GM12891 (cell line): ENCODE measurements at regions not wholly inside any gene's neighbourhood (a gene's known extent, or its start where the extent isn't known, plus 50 kb on each side); places are given as distances from the start of the nearest gene placed in this dataset.
"Not testable (repeated sequence)": the region's sequence is repeated elsewhere in the genome, so short reads cannot be mapped to it uniquely, and the experiment has no call there.

Source experiments
- DNase-seq: peaks from one replicate; pipeline ENCODE4 v3.0.0; 2011; ENCODE audit warnings: low spot score; ENCODE audit not compliant: insufficient read length
- FAIRE-seq: peaks from 2 replicates; lab custom pipeline; 2011; peaks lifted over from hg19 to GRCh38; lab: Jason Lieb, UNC
- PAX5 ChIP-seq: IDR thresholded peaks from 2 replicates; pipeline ENCODE4 v1.6.1; 2011; ENCODE audit warnings: low read length, moderate library complexity, mild to moderate bottlenecking; ENCODE audit not compliant: insufficient read depth, severe bottlenecking
- POLR2A ChIP-seq: IDR thresholded peaks from 2 replicates; pipeline ENCODE4 v1.6.1; 2011; ENCODE audit warnings: low read depth, low read length, control low read depth
- POLR2AphosphoS5 ChIP-seq: IDR thresholded peaks from 2 replicates; pipeline ENCODE4 v1.6.1; 2011; ENCODE audit warnings: low read depth, low read length, control low read depth
- POU2F2 ChIP-seq: IDR thresholded peaks from 2 replicates; pipeline ENCODE4 v1.6.1; 2011; ENCODE audit warnings: low read depth, mild to moderate bottlenecking, control low read depth, low read length, moderate library complexity
- SPI1 ChIP-seq: IDR thresholded peaks from 2 replicates; pipeline ENCODE4 v1.6.1; 2011; ENCODE audit warnings: low read depth, low read length, control low read depth
- TAF1 ChIP-seq: IDR thresholded peaks from 2 replicates; pipeline ENCODE4 v1.6.1; 2011; ENCODE audit warnings: low read depth, low read length, control low read depth

DNA sequence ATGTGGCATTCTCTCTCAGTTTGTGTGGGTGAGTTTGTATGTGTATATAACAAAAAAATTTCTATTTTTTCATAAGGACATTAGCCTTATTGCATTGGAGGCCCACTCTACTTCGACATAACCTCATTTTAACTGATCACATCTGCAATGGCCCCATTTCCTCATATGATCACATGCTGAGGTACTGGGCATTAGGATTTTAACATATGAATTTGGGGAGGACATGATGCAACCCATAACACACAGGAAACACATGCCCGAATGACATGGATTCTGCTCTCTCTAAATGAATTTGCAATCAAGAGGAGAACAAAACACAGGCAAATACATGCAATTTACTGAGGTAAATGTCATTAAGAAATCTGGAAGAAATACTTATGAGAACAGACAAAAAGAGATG is 92.1 kb upstream of the COX7C start:
- no peak for TF ChIP-seq POLR2A
- FAIRE-seq, result no peak
- DNase-seq, result no peak

DNA sequence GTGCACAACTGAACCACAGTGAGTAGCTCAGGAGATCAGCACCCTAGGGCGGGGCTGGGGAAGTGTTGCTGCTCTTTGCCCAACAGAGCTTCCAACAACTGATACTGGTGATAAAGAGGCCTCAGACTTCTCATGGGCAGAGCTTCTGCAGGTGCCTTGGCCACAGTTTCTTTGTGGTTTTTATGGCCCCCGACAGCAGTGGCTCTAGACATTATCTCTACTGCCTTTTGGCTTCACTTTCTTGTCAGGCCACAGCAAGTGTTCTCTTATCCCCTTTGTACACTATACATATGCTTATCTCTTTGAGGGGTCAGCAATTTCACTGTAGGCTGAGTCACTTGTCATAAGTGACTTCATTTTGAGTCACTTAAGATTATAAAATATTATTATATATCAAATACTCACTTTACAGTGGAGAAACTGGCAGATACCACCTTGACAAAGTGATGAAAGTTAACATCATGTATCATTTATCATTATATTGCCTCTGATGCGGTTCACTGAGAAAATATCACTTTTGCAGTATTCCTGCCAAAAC is 90.9 kb upstream of the COX7C start:
- TF ChIP-seq POLR2AphosphoS5 (no peak), POU2F2 (no peak), PAX5 (no peak)
- DNase-seq, result no peak
- no peak for FAIRE-seq

DNA sequence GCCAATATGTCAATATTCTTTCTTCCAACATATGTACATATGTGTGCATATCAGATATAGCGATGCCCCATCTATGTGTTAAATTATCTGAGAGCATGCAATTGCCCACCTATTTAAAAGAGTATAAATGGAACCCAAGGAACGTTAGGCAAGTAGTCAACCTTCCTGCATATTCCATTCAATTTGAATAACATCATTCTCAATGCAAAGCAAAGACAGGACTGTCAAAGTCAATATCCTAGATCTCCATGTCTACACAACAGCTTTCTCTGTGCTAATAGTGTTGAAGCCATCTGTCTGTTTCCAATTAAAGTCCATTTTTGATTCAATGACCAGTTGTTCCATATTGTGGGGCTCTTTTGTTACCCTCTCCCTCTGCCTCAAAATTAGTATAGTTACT is 85.3 kb upstream of the COX7C start:
- no peak for FAIRE-seq
- no peak for TF ChIP-seq POLR2AphosphoS5
- no peak for TF ChIP-seq PAX5
- DNase-seq, result no peak

DNA sequence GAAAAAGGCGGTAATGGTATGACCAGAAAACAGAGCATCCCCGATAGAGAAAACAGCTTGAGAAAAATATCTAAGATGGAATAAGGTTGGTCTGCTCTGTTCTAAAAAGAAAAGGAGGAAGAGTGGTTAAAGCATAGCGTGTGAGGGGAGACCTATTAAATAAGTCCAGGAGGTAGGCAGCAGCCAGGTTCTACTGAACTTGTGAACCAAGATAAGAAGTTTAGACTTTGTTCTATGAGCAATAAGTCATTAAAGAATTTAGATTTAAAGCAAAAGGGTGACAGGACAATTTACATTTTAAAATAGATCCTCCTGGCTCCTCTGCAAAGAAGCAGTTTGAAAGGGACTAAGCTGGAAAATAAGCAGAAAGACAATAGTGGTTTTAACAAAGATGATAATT is 81.3 kb upstream of the COX7C start:
- no peak for TF ChIP-seq POLR2AphosphoS5
- TF ChIP-seq POLR2A, result no peak
- TF ChIP-seq SPI1, result no peak
- no peak for TF ChIP-seq TAF1
- no peak for TF ChIP-seq POU2F2
- no peak for TF ChIP-seq PAX5
- FAIRE-seq, result no peak
- no peak for DNase-seq

DNA sequence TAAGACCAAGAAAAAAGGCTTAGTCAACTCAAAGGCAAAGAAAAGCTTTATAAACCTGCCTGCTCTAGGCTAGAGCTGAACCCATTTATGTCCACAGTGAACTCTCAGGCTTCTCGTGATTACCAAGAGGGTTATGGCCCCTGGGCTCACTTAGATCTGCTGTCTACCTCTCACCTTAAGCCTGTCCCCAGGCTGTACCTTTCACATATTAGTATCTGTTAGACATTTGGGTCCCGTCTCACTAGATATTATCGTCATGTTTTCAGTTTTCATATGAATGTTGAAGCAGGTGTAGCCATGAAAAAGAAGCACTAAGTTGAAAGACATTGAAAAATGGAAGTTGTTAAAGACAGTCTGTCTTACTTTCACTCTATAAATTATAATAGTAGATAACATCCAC is 75.2 kb upstream of the COX7C start:
- FAIRE-seq (peak; percentile 35), DNase-seq (no peak)
- TF ChIP-seq PAX5, result no peak
- TF ChIP-seq SPI1, result no peak
- TF ChIP-seq POLR2AphosphoS5, result no peak
- TF ChIP-seq TAF1, result no peak
- TF ChIP-seq POU2F2, result no peak
- TF ChIP-seq POLR2A, result no peak

DNA sequence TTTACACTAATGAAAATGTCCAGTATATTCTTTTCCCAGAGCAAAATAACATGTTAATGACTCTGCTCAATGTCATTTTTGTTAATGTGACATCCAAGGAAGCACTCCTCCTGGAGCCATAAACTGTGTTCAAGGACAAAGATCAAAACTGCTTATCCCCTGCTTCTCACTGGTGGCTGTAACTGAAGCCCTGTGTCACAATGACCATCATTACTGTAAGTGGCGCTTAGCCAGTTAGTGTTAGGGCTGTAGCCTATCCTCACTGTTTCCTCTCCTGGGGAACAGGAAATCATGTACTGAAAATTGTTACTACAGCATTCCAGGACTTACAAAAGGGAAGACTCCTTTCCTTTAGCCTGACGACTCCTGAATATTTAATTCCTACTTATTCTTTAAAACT is 71.7 kb upstream of the COX7C start:
- no peak for TF ChIP-seq TAF1
- TF ChIP-seq POU2F2, result no peak
- no peak for TF ChIP-seq POLR2A
- no peak for TF ChIP-seq PAX5
- no peak for TF ChIP-seq POLR2AphosphoS5
- TF ChIP-seq SPI1, result no peak
- no peak for FAIRE-seq
- no peak for DNase-seq

DNA sequence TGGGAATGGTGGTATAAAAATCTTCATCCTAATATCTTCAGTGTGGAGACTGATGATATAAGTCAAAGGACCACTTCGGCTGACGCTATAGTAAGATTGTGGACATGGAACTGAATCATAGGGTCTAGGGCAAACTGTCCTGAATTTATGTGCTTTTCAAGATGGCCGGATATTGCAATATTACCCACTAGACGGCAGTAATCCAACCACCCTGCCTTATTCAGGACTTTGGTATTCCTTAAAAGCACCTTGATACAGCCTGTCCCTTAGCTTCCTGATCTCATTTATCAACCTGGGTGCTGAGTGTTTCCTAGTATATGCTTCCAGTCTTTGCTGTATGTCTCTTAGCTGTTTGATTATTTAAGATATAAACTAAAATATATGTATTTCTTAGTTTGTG is 71.2 kb upstream of the COX7C start:
- DNase-seq (no peak), FAIRE-seq (no peak)
- TF ChIP-seq POLR2A (no peak), TAF1 (no peak), SPI1 (no peak), POLR2AphosphoS5 (no peak), POU2F2 (no peak), PAX5 (no peak)

DNA sequence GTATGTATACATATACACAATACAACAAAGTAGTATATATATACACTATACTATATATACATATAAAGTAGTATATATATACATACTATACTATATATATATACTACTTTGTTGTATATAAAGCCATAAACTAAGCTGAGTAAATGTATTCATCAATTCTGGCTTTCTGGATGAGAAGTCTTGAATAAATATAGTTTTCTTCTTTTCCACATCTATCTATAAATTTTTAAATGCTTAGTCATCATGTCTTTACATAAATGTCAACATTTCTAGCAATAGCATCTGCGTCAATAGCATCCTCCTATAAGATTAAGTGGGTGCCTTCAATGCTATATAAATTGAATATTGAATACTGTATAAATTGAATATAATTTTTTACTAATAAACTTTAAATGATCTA is 63.1 kb upstream of the COX7C start:
- no peak for TF ChIP-seq POU2F2
- no peak for TF ChIP-seq PAX5
- no peak for TF ChIP-seq SPI1
- no peak for TF ChIP-seq TAF1
- no peak for TF ChIP-seq POLR2AphosphoS5
- DNase-seq (no peak), FAIRE-seq (no peak)

DNA sequence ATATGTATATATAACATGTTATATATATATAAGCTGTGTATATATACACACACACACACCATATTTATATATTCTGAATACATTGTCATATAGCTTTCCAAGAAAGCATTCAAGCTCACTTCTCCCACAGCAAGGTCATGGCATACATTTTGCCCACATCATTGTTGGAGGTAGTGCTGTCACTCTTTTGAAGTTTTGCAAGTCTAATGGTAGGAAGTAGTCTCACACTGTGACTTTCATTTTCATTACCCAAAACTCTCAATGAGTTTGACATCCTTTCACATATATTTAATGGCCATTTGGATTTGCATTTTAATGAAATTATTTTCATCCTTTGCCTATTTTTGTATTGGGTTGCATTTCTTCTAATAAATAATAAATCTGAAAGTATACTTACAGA is 59.8 kb upstream of the COX7C start:
- TF ChIP-seq POU2F2, result no peak
- no peak for FAIRE-seq
- no peak for DNase-seq

DNA sequence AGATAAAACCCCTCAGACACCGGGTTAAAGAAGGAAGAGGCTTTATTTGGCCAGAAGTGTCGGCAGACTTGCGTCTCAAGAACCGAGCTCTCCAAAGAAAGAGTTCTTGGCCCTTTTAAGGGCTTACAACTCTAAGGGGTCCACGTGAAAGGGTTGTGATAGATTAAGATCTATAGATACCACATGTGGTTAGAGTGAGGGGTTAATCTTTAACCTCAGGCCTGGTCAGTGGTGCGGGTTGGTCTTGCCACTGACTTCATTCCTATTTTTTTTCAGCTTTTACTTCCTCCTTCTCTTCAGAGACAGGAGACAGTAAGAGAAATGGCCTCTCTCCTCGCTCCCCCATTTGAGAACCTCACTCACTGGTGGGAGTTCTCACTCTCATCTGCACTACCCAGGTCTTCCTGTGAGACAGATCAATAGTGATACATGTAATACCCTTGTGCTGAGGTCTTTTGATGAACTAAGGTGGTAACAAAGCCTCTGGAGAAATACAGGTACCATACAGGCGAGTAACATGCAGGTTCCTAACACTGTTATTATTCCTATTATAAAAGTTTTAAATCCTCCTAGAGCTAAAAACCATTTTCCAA is 52.4 kb upstream of the COX7C start:
- FAIRE-seq (no peak), DNase-seq (no peak)
- TF ChIP-seq TAF1 (no peak), POU2F2 (no peak), SPI1 (no peak), POLR2AphosphoS5 (no peak), PAX5 (no peak), POLR2A (no peak)

DNA sequence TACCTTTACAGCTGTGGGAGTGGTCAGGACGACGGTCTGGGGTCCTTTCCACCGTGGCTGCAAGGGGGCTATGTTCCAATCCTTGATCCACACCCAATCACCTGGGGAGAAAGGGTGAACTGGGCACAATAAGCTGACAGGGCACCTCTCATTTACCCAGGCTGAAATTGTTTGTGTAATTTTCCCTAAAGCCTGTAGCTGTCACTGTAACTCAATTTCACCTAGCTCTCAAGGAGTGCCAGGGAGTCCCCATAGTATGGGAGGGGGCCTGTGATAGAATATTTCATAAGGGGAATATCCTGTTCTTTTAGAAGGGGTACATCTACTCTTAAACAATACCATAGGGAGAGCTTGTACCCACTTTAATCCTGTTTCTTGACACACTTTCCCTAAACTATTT is 51.7 kb upstream of the COX7C start:
- not testable (repeated sequence) for FAIRE-seq, DNase-seq
